ENCODE measurements at regions not wholly inside any gene's neighbourhood (a gene's known extent, or its start where the extent isn't known, plus 50 kb on each side); places are given as distances from the start of the nearest gene placed in this dataset.

GRCh38 chr2:129160879-129161278 is 818.6 kb upstream of the RAB6C start:
- no peak overlapping the region for H2AFZ ChIP-seq (ENCODE audit: low read length)
- in situ Hi-C loops (cut with HindIII; ENCODE audit: extremely low pct_ligation_motif_present, low pct_unique_long_range_greater_than_20kb) (no loop called here), intact Hi-C loops (cut with micrococcal nuclease; ENCODE audit: unreplicated experiment) (no loop called here)
- FAIRE-seq, result no peak
- H4K20me1 ChIP-seq (ENCODE audit: insufficient read depth, low read length), result no peaks in the 10 kb centered on the region
- H3K27ac ChIP-seq (ENCODE audit: extremely low read length, insufficient read depth, low read length), result no peak overlapping the region
- no peaks in the 10 kb centered on the region for H3K9me3 ChIP-seq (ENCODE audit: low read length)
- ChIA-PET POLR2A (no interaction called here), CTCF (ENCODE audit: low intra/inter-chr PET ratio, low total read pairs) (no interaction called here)
- ATAC-seq, result no peak
- H3K4me2 ChIP-seq (ENCODE audit: low read depth, low read length), result no peak overlapping the region
- no peak for DNase-seq (ENCODE audit: low spot score)
- BruUV-seq (replicated peaks), result no TSS peak
- no peaks in the 10 kb centered on the region for H3K4me1 ChIP-seq (ENCODE audit: insufficient read depth, low read length)
- no peaks in the 10 kb centered on the region; a peak in 1 of 5 replicates for H3K27me3 ChIP-seq (ENCODE audit: control insufficient read depth in 1 of 2, insufficient read depth in 2 of 2, low read length in 2 of 2)
- no peak overlapping the region for H3K4me3 ChIP-seq (replicated peaks in 1 of 3; ENCODE audit: insufficient read depth in 1 of 3, low read depth in 2 of 3, low read length in 3 of 3)
- 6% methylated on average over 4 of the region's 4 CpGs for WGBS (ENCODE audit: low lambda C conversion rate)
- no peak overlapping the region for H3K9ac ChIP-seq (ENCODE audit: insufficient read depth, low read depth, low read length)
- TF ChIP-seq SP2 (CRISPR knock-in tag; IDR thresholded peaks at IDR 0.05), result no peak
- no peak for TF ChIP-seq ZNF232 (CRISPR knock-in tag; IDR thresholded peaks at IDR 0.05; ENCODE audit: borderline replicate concordance)
- no peaks in the 10 kb centered on the region for H3K79me2 ChIP-seq (ENCODE audit: insufficient read depth, low read length)
- no peaks in the 10 kb centered on the region for H3K36me3 ChIP-seq (replicated peaks in 1 of 2; ENCODE audit: control insufficient read depth in 1 of 2, insufficient read depth in 2 of 2, low read length in 2 of 2)

DNA sequence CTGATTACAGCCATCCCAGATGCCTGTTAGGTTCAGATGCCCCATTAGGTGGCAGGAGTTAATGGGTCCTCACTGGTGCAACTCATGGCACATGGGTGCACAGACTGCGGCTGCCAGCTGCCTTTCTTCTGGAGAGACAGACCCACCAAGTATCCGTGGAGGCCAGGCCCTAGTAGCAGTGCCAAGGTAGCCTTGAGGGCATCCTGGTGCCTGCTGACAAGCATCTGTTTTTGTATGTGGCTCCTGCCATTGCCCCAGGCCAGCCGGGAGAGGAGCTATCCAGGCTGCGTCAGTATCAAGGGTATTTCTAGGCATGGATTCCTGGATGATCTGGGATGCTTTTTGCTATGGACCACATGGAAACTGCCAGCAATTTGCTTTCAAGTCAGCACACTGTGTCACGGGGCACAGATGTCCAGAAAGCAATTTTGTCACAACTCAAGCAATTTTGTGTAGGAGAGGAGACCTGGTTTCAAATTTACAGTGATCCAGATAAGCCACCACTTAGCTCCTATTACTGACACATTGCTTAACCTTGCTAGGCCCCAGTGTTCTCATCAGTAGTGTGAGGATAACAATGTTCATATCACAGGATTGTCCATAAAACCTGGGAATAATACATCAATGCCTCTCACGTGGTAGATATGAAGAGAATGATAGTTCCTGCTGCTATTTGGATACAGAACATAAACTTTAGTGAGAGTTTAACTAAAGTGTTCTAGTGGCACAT is 815.1 kb upstream of the RAB6C start:
- Histone ChIP-seq H3K79me2 (ENCODE audit: insufficient read depth, low read length) (no peaks in the 10 kb centered on the region), H3K9ac (ENCODE audit: insufficient read depth, low read depth, low read length) (no peak overlapping the region), H3K36me3 (replicated peaks in 1 of 2; ENCODE audit: control insufficient read depth in 1 of 2, insufficient read depth in 2 of 2, low read length in 2 of 2) (no peaks in the 10 kb centered on the region), H3K4me3 (replicated peaks in 1 of 3; ENCODE audit: insufficient read depth in 1 of 3, low read depth in 2 of 3, low read length in 3 of 3) (no peak overlapping the region), H3K4me1 (ENCODE audit: insufficient read depth, low read length) (no peaks in the 10 kb centered on the region), H3K4me2 (ENCODE audit: low read depth, low read length) (no peak overlapping the region), H3K27me3 (ENCODE audit: control insufficient read depth in 1 of 2, insufficient read depth in 2 of 2, low read length in 2 of 2) (no peaks in the 10 kb centered on the region; a peak in 1 of 5 replicates), H3K27ac (ENCODE audit: extremely low read length, insufficient read depth, low read length) (no peak overlapping the region), H3K9me3 (ENCODE audit: low read length) (no peaks in the 10 kb centered on the region), H4K20me1 (ENCODE audit: insufficient read depth, low read length) (no peaks in the 10 kb centered on the region), H2AFZ (ENCODE audit: low read length) (no peak overlapping the region)
- DNase-seq (ENCODE audit: low spot score) (no peak), FAIRE-seq (no peak), ATAC-seq (no peak)
- ChIA-PET POLR2A (no interaction called here), CTCF (ENCODE audit: low intra/inter-chr PET ratio, low total read pairs) (no interaction called here)
- in situ Hi-C loops (cut with HindIII; ENCODE audit: extremely low pct_ligation_motif_present, low pct_unique_long_range_greater_than_20kb), result no loop called here
- WGBS (ENCODE audit: low lambda C conversion rate), result 9% methylated on average over 5 of the region's 6 CpGs
- BruUV-seq (replicated peaks), result no TSS peak
- intact Hi-C loops (cut with micrococcal nuclease; ENCODE audit: unreplicated experiment), result no loop called here
- TF ChIP-seq SALL2 (CRISPR knock-in tag; IDR thresholded peaks at IDR 0.05), result no peak
- no peak for TF ChIP-seq PHF21A (CRISPR knock-in tag; IDR thresholded peaks at IDR 0.05)
- TF ChIP-seq ZNF264 (CRISPR knock-in tag; IDR thresholded peaks at IDR 0.05), result no peak
- no peak for TF ChIP-seq NFE2 (CRISPR knock-in tag; IDR thresholded peaks at IDR 0.05)
- TF ChIP-seq HDAC6 (IDR thresholded peaks at IDR 0.05; ENCODE audit: low read depth, low read length), result no peak
- TF ChIP-seq SMAD1 (CRISPR knock-in tag; IDR thresholded peaks at IDR 0.05; ENCODE audit: borderline replicate concordance, low read depth), result no peak
- TF ChIP-seq RFX3 (CRISPR knock-in tag; IDR thresholded peaks at IDR 0.05), result no peak
- no peak for TF ChIP-seq ATF7 (IDR thresholded peaks at IDR 0.05)
- TF ChIP-seq ATF7 (CRISPR knock-in tag; IDR thresholded peaks at IDR 0.05), result no peak
- TF ChIP-seq ZFP1 (CRISPR knock-in tag; IDR thresholded peaks at IDR 0.05), result no peak
- no peak for TF ChIP-seq ZBTB8A (CRISPR knock-in tag; IDR thresholded peaks at IDR 0.05; ENCODE audit: borderline replicate concordance, low read depth)
- TF ChIP-seq NFE2L2 (IDR thresholded peaks at IDR 0.05; ENCODE audit: low read length), result no peak
- TF ChIP-seq, protein P1, sequence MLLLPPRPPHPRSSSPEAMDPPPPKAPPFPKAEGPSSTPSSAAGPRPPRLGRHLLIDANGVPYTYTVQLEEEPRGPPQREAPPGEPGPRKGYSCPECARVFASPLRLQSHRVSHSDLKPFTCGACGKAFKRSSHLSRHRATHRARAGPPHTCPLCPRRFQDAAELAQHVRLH (CRISPR knock-in tag; IDR thresholded peaks at IDR 0.05; ENCODE audit: borderline replicate concordance, low read depth), result no peak
- TF ChIP-seq, protein P2, sequence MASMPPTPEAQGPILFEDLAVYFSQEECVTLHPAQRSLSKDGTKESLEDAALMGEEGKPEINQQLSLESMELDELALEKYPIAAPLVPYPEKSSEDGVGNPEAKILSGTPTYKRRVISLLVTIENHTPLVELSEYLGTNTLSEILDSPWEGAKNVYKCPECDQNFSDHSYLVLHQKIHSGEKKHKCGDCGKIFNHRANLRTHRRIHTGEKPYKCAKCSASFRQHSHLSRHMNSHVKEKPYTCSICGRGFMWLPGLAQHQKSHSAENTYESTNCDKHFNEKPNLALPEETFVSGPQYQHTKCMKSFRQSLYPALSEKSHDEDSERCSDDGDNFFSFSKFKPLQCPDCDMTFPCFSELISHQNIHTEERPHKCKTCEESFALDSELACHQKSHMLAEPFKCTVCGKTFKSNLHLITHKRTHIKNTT (CRISPR knock-in tag; IDR thresholded peaks at IDR 0.05), result no peak
- no peak for TF ChIP-seq ZNF790 (CRISPR knock-in tag; IDR thresholded peaks at IDR 0.05; ENCODE audit: borderline replicate concordance)
- no peak for TF ChIP-seq CSRNP2 (CRISPR knock-in tag; conservative IDR thresholded peaks at IDR 0.05; ENCODE audit: low read depth)
